ENCODE measurements at regions not wholly inside any gene's neighbourhood (a gene's known extent, or its start where the extent isn't known, plus 50 kb on each side); places are given as distances from the start of the nearest gene placed in this dataset.

DNA sequence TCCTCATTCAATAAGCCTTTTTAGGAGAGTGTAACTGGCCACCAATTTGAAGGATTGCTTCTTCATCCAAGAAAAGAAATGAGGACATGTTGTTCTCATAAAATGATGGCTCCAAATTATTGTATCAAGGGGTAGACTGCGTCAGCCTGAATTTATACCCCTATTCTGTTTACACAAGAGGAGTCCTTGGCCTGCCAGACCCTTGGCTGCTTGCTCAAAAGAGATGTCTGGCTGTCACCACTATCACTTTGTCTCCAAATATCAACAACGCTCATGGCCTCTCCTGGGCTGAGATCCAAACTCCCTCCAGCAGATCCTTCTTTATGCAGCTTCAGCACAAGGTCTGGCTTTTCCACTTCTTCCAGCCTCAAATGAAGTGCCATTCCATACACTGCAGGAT lies 127.9 kb downstream of the OR13H1 start:
- TF ChIP-seq, protein P1, sequence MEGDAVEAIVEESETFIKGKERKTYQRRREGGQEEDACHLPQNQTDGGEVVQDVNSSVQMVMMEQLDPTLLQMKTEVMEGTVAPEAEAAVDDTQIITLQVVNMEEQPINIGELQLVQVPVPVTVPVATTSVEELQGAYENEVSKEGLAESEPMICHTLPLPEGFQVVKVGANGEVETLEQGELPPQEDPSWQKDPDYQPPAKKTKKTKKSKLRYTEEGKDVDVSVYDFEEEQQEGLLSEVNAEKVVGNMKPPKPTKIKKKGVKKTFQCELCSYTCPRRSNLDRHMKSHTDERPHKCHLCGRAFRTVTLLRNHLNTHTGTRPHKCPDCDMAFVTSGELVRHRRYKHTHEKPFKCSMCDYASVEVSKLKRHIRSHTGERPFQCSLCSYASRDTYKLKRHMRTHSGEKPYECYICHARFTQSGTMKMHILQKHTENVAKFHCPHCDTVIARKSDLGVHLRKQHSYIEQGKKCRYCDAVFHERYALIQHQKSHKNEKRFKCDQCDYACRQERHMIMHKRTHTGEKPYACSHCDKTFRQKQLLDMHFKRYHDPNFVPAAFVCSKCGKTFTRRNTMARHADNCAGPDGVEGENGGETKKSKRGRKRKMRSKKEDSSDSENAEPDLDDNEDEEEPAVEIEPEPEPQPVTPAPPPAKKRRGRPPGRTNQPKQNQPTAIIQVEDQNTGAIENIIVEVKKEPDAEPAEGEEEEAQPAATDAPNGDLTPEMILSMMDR (IDR thresholded peaks at IDR 0.05) = no peak
- no peak for TF ChIP-seq POLR2A (IDR thresholded peaks at IDR 0.05; ENCODE audit: low read depth)
- TF ChIP-seq POLR2AphosphoS5 (IDR thresholded peaks at IDR 0.05) = no peak
- TF ChIP-seq EP300 (IDR thresholded peaks at IDR 0.05) = no peak
